GM04504 (cell line): ENCODE measurements at regions not wholly inside any gene's neighbourhood (a gene's known extent, or its start where the extent isn't known, plus 50 kb on each side); places are given as distances from the start of the nearest gene placed in this dataset.
A peak's percentile ranks its signal among the peaks of the same experiment; 100 is the strongest.

Experiments
- DNase-seq: peaks from one replicate; pipeline ENCODE4 v3.0.0-alpha.2; 2012; ENCODE audit warnings: low read depth

- no peak for DNase-seq
Measured at GRCh38 chr12:111196532-111196931, 172.4 kb downstream of the PHETA1 start.

GRCh38 chr12:111195316-111195715 lies 173.6 kb downstream of the PHETA1 start:
- no peak for DNase-seq

DNA sequence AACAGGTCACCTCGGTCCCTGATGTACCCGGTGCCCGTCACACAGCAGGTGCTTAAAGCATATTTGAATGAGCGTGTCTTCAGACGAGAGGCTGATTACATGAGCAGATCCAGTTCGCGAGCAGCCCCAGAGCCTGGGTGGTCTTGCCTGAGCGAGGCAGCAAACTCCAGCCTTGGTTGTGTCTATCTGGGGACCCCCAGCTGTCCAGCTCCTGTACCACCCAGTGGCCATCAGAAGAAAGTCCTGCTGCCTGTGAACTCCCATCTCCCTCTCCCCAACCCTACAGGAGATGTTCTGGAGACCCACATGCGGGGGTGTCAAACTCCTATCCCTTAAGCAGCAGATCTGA lies 174.2 kb downstream of the PHETA1 start:
- no peak for DNase-seq

- DNase-seq: no peak
Measured at GRCh38 chr12:111193977-111194702, 174.8 kb downstream of the PHETA1 start.

DNA sequence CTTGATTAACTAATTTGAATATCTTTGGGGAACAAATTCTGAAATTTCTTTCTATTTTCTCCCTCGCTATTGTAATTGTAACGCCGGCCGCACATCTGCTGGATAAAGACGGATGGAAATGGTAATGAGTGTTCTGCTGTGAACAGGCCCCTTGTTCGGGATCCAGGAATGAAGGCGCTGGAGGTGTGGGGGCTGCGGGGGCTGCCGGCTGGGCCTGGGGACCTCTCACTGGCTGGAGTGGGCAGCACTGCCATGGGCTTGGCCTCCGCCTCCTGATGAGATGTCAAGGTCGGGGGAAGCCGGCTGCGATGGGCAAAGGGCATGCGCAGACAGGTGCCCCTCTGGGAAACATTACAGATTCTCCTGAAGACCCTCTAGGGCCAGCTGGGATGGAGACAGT lies 175.4 kb downstream of the PHETA1 start:
- DNase-seq: no peak

DNA sequence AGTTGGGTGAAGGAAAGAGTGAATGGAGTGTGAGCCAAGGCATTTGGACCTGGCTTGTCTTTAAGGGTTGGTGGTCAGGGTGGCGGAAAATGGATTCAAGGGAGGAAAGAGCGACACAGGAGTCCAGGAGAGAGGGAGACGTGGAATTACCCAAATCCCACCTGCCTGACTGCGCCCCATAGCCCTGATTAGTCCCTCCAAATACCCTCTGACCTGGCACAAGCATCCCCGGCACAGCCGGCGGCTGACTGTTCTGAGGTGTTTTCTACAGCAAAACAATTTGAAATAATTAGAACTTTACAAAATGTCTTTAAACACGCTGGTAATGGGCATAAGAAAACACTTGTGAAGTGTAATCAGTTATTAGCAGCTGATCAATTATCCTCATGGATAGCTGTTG lies 175.8 kb downstream of the PHETA1 start:
- no peak for DNase-seq

DNA sequence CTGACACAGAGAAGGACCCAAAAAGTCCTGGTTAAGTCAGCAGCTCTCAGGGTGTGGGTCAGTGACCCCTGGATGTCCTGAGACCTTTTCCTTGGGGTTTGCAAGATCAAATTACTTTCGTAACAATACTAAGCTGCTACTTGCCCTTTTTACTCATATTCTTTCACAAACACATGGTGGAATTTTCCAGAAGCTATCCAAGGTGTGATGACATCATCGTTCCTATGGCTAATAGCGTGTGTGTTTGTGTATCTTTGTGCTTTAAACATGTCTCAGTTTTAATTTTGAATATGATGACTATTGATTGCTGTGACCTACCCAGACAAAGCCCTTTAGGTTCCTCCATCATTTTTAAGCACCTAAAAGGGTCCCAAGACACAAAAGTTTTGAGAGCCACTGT lies 176.2 kb downstream of the PHETA1 start:
- DNase-seq: no peak

GRCh38 chr12:111190741-111191526 lies 178.0 kb downstream of the PHETA1 start:
- DNase-seq: no peak

DNA sequence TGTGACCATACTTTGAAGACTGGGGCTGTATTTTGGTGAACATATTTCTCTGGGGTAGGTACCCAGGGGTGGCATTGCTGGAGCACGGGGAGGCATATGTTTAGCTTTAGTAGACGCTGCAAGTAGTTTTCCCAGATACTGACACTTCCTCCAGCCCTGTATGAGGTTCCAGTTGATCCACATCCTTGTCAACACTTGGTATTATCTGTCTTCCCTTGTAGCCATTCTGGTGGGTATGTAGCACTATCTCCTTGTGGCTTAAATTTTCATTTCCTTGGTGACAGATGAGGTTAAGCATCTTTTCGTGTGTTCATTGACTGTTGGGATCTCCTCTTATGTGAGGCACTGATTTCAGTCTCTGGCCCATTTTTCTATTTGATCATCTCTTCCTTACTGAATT lies 179.1 kb downstream of the PHETA1 start:
- no peak for DNase-seq

- DNase-seq: no peak
Measured at GRCh38 chr12:111188436-111188835, 180.5 kb downstream of the PHETA1 start.

- DNase-seq: no peak
Measured at GRCh38 chr12:111186347-111186746, 182.5 kb downstream of the PHETA1 start.

GRCh38 chr12:111185889-111186227 lies 183.0 kb downstream of the PHETA1 start:
- no peak for DNase-seq

DNA sequence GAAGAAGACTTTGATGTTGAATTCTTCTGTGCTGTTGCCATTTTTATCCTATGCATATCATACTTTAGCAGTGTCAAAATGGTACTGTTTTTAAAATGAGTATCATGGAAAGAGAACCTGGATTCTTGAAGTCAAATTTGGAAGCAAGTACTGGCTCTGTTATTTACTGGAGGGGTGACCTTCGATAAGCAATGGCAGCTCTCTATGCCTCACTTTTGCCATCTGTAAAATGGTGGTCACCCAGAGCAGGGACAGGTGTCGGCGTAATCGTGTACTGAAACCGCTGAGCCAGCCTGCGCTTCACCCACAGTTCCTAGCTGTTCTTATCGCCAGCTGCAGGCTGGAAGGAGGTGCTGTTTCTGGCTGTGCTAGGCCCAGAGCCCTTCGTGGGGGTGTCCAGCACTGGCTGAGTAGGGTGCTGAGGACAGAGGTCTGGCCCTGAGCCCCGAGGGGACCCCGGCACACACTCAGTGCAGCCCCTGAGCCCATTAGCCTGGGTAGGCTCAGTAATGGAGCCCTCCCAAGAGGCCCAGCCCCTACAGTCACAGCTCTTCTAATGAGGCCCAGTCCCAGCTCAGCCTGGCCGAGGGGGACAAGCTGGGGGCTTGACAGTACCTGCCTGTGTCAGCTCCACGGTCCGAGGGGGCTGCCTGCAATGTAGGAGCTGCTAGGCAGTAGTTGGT lies 183.5 kb downstream of the PHETA1 start:
- DNase-seq: no peak

- DNase-seq: no peak
Measured at GRCh38 chr12:111184161-111184560, 184.7 kb downstream of the PHETA1 start.

GRCh38 chr12:111183094-111183493 lies 185.8 kb downstream of the PHETA1 start:
- DNase-seq: no peak

DNA sequence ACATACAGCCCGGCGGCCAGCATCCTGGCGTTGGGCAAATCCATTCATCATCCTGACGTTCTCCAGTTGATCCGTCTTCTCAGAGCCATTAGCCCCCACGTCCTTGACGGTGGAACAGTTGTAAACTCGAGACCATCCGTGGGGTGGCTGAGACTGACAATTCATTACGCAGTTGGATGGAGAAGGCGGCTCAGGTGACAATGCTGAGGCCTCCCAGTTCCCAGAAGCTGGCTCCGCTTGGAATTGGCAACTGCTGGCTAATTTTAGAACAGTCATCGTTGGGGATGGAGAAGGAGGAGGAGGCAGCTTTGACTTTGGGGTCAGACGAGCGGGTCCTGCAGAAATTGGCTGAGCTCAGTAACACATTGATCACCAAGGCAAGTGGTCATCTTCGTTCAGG lies 186.5 kb downstream of the PHETA1 start:
- no peak for DNase-seq

DNA sequence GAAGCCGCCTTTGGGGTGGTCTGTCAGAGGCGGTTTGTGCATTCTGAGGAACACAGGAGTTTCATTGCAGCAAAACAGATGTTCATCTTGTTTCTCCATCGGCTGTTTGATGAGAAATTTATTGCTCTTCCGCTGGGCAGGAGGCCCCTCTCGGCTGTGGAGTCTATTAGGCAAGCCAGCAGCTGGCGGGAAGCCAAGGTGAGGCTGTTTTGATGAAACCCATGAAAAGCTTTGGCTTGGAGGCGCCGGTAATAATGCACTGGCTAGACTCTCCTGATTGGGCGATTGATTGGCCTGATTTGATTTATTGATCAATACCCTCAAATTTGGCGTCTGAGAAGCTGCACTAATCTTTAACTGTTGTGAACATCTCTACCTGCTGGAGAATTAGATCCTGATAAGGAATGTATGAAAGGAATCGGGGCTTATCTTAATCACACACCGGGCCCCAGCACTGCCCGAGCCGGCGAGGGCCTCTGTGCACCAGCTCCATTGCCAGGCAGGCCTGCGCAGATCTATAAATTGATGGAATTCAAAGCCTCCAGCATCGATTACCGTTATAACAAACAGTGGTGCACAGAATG lies 187.7 kb downstream of the PHETA1 start:
- DNase-seq: peak; percentile 9

- DNase-seq: no peak
Measured at GRCh38 chr12:111180426-111181142, 188.3 kb downstream of the PHETA1 start.

DNA sequence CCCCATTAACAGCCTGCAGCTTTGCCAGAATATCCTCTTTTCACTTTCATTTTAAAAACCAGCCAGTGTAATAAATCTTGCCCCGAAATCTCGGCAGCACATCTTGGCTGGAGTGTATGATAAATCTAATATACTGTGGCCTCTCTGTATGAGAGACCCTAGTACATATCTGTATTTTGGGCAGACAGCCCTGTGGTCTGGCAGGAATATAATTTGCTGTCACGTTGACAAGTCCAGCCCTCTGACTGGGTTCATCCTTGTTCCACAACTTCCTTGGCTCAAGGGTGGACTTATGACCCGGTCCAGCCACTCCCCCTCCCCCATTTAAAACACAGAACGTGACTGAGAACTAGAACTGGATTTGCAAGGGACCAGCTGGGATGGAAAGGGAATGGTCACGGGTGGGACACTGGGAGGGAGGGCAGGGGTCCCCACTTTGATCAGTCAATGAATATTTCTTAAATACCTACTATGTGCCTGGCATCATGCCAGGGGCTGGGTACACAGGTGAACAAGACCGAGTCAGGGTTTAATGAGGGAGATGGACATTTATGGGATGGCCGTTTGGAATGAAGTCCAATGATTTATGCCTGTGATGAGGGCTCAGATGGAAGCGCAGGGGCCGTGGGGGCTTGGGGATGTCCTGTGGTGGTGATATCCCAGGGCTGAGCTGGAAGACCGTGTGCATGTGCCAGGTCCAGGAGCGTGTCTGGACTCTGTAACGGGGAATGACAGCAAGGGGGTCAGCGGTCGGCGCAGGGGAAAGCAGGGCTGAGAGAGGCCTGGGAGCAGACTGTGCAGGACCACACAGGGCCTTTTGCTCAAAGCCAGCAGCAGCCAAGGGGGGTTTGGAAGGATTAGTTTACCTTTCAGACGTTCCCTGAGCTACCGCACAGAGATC lies 190.5 kb downstream of the PHETA1 start:
- no peak for DNase-seq

DNA sequence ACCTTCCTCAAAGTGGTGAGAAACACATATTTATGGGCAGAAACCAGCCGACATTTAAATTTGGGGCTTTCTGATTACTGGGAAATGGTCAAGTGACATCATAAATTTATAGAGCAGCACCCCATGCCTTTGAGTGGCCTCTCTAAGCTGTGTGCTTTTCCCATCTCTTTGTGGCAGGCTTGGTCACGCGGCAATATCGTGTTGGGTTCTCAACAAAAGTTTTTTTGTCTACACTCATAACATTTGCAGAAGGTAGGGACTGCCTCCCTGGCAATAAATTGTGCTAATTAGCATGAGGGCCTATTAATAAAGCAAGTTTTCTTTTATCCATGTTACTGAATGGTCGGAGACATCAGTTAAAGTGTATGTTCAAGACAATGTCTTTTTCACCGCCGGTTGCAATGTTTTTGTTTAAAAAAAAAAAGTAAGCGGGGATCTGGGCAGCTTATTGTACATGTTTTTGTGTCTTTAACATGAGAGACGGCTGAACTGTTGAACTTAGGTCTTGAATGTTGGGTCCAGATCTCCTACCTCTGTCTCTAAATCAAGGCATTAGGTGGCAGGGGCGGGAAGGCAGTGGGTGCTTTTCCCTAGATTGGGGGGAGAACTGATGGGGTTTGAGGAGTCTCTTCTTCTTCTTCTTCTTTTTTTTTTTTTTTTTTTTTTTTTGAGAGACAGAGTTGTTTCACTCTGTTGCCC lies 193.3 kb downstream of the PHETA1 start:
- no peak for DNase-seq

GRCh38 chr12:111174961-111175345 lies 193.9 kb downstream of the PHETA1 start:
- no peak for DNase-seq
